HEK293 (cell line): ENCODE measurements at regions not wholly inside any gene's neighbourhood (a gene's known extent, or its start where the extent isn't known, plus 50 kb on each side); places are given as distances from the start of the nearest gene placed in this dataset.

Experiments
- CTCF ChIA-PET: fragments of 350-600 bp; formaldehyde crosslinking; extraction: SDS; loops from one replicate; lab custom pipeline; 2021; ENCODE audit warnings: antibody characterized with exemption; lab: Yijun Ruan, JAX
- POLR2A ChIA-PET: fragments of 300-600 bp; formaldehyde crosslinking; extraction: SDS; loops from one replicate; lab custom pipeline; 2020; ENCODE audit warnings: antibody characterized with exemption, inconsistent platforms; lab: Yijun Ruan, JAX
- H3K27ac ChIP-seq: fragments of 200-500 bp; sonication (Bioruptor generic); 2 replicates; pipeline ENCODE4 v1.5.1; 2014; ENCODE audit warnings: low read depth, low read length, control low read depth, inconsistent platforms; ENCODE audit errors: extremely low read depth
- H3K36me3 ChIP-seq, 2 experiments: fragments of 200-500 bp in 1 of 2; sonication (Bioruptor generic) in 1 of 2; 1 replicate in 1 of 2; 2 replicates in 1 of 2; pipeline ENCODE4 v1.5.1; 2014 to 2017; ENCODE audit warnings: inconsistent platforms in 2 of 2, low read length in 2 of 2; ENCODE audit not compliant: control insufficient read depth in 2 of 2, insufficient read depth in 1 of 2
- H3K4me1 ChIP-seq: fragments of 200-500 bp; sonication (Bioruptor generic); 2 replicates; pipeline ENCODE4 v1.5.1; 2014; ENCODE audit warnings: mild to moderate bottlenecking, low read length, inconsistent platforms; ENCODE audit not compliant: control insufficient read depth, insufficient read depth
- H3K4me3 ChIP-seq: 2 replicates; pipeline ENCODE4 v1.5.1; 2011; ENCODE audit warnings: low read depth, mild to moderate bottlenecking, control low read depth, low read length, moderate library complexity
- H3K9me3 ChIP-seq: fragments of 200-500 bp; sonication (Bioruptor generic); 2 replicates; pipeline ENCODE4 v1.5.1; 2014; ENCODE audit warnings: low read depth, low read length, inconsistent platforms; ENCODE audit not compliant: control insufficient read depth, insufficient read depth
- CTCF ChIP-seq: fragments of 450-650 bp; formaldehyde crosslinking; IDR thresholded peaks from 2 replicates; pipeline ENCODE4 v1.5.1; 2016; ENCODE audit warnings: missing biosample characterization, missing genetic modification characterization
- HOXD13 ChIP-seq: sonication (generic); formaldehyde crosslinking; IDR thresholded peaks from 2 replicates; pipeline ENCODE4 v1.8.0; 2022; ENCODE audit warnings: missing genetic modification reagents, borderline replicate concordance
- KLF8 ChIP-seq: fragments of 450-650 bp; formaldehyde crosslinking; IDR thresholded peaks from 2 replicates; pipeline ENCODE4 v1.5.1; 2016; ENCODE audit warnings: missing biosample characterization, missing genetic modification characterization
- MYNN ChIP-seq: fragments of 450-650 bp; formaldehyde crosslinking; IDR thresholded peaks from 2 replicates; pipeline ENCODE4 v1.5.1; 2016; ENCODE audit warnings: missing biosample characterization, missing genetic modification characterization, borderline replicate concordance
- OSR2 ChIP-seq: fragments of 450-650 bp; formaldehyde crosslinking; IDR thresholded peaks from 2 replicates; pipeline ENCODE4 v1.5.1; 2016; ENCODE audit warnings: missing biosample characterization, missing genetic modification characterization
- REST ChIP-seq: fragments of 450-650 bp; formaldehyde crosslinking; IDR thresholded peaks from 2 replicates; pipeline ENCODE4 v1.5.1; 2016; ENCODE audit warnings: missing biosample characterization, missing genetic modification characterization
- SALL2 ChIP-seq: fragments of 450-650 bp; formaldehyde crosslinking; IDR thresholded peaks from 2 replicates; pipeline ENCODE4 v1.5.0; 2017; ENCODE audit warnings: missing biosample characterization, mild to moderate bottlenecking, missing genetic modification characterization, borderline replicate concordance
- TCF7L2 ChIP-seq: IDR thresholded peaks from 2 replicates; pipeline ENCODE4 v1.6.1; 2011; ENCODE audit warnings: low read depth, mild to moderate bottlenecking, inconsistent platforms, low read length, moderate library complexity, borderline replicate concordance
- ZBTB20 ChIP-seq: fragments of 450-650 bp; formaldehyde crosslinking; IDR thresholded peaks from 2 replicates; pipeline ENCODE4 v1.5.1; 2016; ENCODE audit warnings: missing biosample characterization, missing genetic modification characterization
- ZNF174 ChIP-seq: fragments of 450-650 bp; formaldehyde crosslinking; IDR thresholded peaks from 2 replicates; pipeline ENCODE4 v1.5.0; 2017; ENCODE audit warnings: missing biosample characterization, mild to moderate bottlenecking, missing genetic modification characterization
- ZNF19 ChIP-seq: fragments of 450-650 bp; formaldehyde crosslinking; IDR thresholded peaks from 2 replicates; pipeline ENCODE4; 2016; ENCODE audit warnings: missing biosample characterization, missing genetic modification characterization, low read depth
- ZNF223 ChIP-seq: fragments of 450-650 bp; formaldehyde crosslinking; IDR thresholded peaks from 2 replicates; pipeline ENCODE4 v1.5.1; 2016; ENCODE audit warnings: missing biosample characterization, missing genetic modification characterization
- ZNF280C ChIP-seq: fragments of 450-650 bp; formaldehyde crosslinking; IDR thresholded peaks from 2 replicates; pipeline ENCODE4 v1.5.1; 2016; ENCODE audit warnings: missing biosample characterization, missing genetic modification characterization
- ZNF513 ChIP-seq: fragments of 450-650 bp; IDR thresholded peaks from 2 replicates; pipeline ENCODE4 v1.5.1; 2018; ENCODE audit warnings: missing biosample characterization, missing genetic modification characterization
- ZNF555 ChIP-seq: fragments of 450-650 bp; formaldehyde crosslinking; conservative IDR thresholded peaks from 2 replicates; pipeline ENCODE4 v1.5.1; 2017; ENCODE audit warnings: missing biosample characterization, mild to moderate bottlenecking, missing genetic modification characterization, inconsistent platforms
- ZNF580 ChIP-seq: fragments of 450-650 bp; formaldehyde crosslinking; IDR thresholded peaks from 2 replicates; pipeline ENCODE4 v1.5.1; 2016; ENCODE audit warnings: missing biosample characterization, missing genetic modification characterization
- ZNF677 ChIP-seq: fragments of 450-650 bp; IDR thresholded peaks from 2 replicates; pipeline ENCODE4 v1.5.0; 2018; ENCODE audit warnings: missing biosample characterization, mild to moderate bottlenecking, missing genetic modification characterization, moderate library complexity
- ZNF76 ChIP-seq: fragments of 450-650 bp; formaldehyde crosslinking; IDR thresholded peaks from 2 replicates; pipeline ENCODE4; 2016; ENCODE audit warnings: low read depth, missing biosample characterization, missing genetic modification characterization, borderline replicate concordance
- ZSCAN18 ChIP-seq: fragments of 450-650 bp; formaldehyde crosslinking; IDR thresholded peaks from 2 replicates; pipeline ENCODE4 v1.5.1; 2016; ENCODE audit warnings: missing biosample characterization, missing genetic modification characterization
- ZSCAN30 ChIP-seq: fragments of 450-650 bp; IDR thresholded peaks from 2 replicates; pipeline ENCODE4 v1.5.1; 2018; ENCODE audit warnings: missing biosample characterization, mild to moderate bottlenecking, missing genetic modification characterization, moderate library complexity
- ZXDB ChIP-seq: fragments of 450-650 bp; formaldehyde crosslinking; IDR thresholded peaks from 2 replicates; pipeline ENCODE4 v1.5.1; 2016; ENCODE audit warnings: missing biosample characterization, missing genetic modification characterization

- no peak overlapping the region for H3K4me3 ChIP-seq
- H3K9me3 ChIP-seq, result no peaks in the 10 kb centered on the region
- no peaks in the 10 kb centered on the region for H3K4me1 ChIP-seq
- no peak overlapping the region for H3K27ac ChIP-seq
- H3K36me3 ChIP-seq, result no peaks in the 10 kb centered on the region
- ChIA-PET POLR2A (no interaction called here), CTCF (no interaction called here)
- TF ChIP-seq OSR2 (tag by site-specific recombination) (no peak), KLF8 (tag by site-specific recombination) (no peak), ZNF677 (no peak), TCF7L2 (no peak), ZNF19 (no peak), ZXDB (no peak), ZNF280C (tag by site-specific recombination) (no peak)
Observed at GRCh38 chr2:236852977-236853374, 232.7 kb upstream of the COPS8 start.

GRCh38 chr2:236853585-236854051 lies 232.1 kb upstream of the COPS8 start:
- Histone ChIP-seq H3K9me3 (no peaks in the 10 kb centered on the region), H3K4me3 (no peak overlapping the region), H3K36me3 (no peaks in the 10 kb centered on the region), H3K4me1 (no peaks in the 10 kb centered on the region), H3K27ac (no peak overlapping the region)
- ChIA-PET POLR2A (no interaction called here), CTCF (interaction anchor here (0.6 kb wide), 1 partner anchor 197 kb away, joined by 6 read pairs; no protein-coding TSS in a partner anchor)
- no peak for TF ChIP-seq ZBTB20 (tag by site-specific recombination)
- no peak for TF ChIP-seq ZSCAN18
- no peak for TF ChIP-seq ZSCAN30 (tag by site-specific recombination)
- TF ChIP-seq ZNF174 (tag by site-specific recombination), result no peak
- no peak for TF ChIP-seq SALL2
- no peak for TF ChIP-seq ZNF555 (tag by site-specific recombination)
- TF ChIP-seq CTCF (tag by site-specific recombination), result no peak
- no peak for TF ChIP-seq ZNF223 (tag by site-specific recombination)

GRCh38 chr2:236855176-236855865 lies 230.4 kb upstream of the COPS8 start:
- POLR2A ChIA-PET, result no interaction called here
- H3K9me3 ChIP-seq, result no peaks in the 10 kb centered on the region
- CTCF ChIA-PET, result no interaction called here
- no peak for TF ChIP-seq ZNF76 (tag by site-specific recombination)
- TF ChIP-seq ZNF580 (tag by site-specific recombination), result no peak
- no peak for TF ChIP-seq HOXD13 (CRISPR knock-in tag)
- TF ChIP-seq REST, result no peak
- TF ChIP-seq ZNF513 (tag by site-specific recombination), result no peak
- no peak for TF ChIP-seq MYNN (tag by site-specific recombination)

More at GRCh38 chr2:236855176-236855865, 230.4 kb upstream of the COPS8 start:
- H3K36me3 ChIP-seq, result no peaks in the 10 kb centered on the region
- H3K4me3 ChIP-seq, result no peak overlapping the region
- no peaks in the 10 kb centered on the region for H3K4me1 ChIP-seq
- H3K27ac ChIP-seq, result no peak overlapping the region
